OCI-LY3 (cell line): ENCODE measurements at regions not wholly inside any gene's neighbourhood (a gene's known extent, or its start where the extent isn't known, plus 50 kb on each side); places are given as distances from the start of the nearest gene placed in this dataset.

Source experiments
- H2AFZ ChIP-seq: fragments of 200-600, 300-600 bp; shearing (Covaris generic); 2 replicates; pipeline ENCODE4 v1.6.0; 2014; ENCODE audit warnings: antibody characterized with exemption, low read depth, low read length
- H3K27ac ChIP-seq: fragments of 200-600, 300-600 bp; sonication (generic); 2 replicates; pipeline ENCODE4 v1.5.1; 2014; ENCODE audit warnings: mild to moderate bottlenecking, low read length, moderate library complexity, mixed read lengths
- H3K27me3 ChIP-seq: fragments of 200-600, 300-600 bp; sonication (generic); 2 replicates; pipeline ENCODE4 v1.6.1; 2014; ENCODE audit warnings: low read depth, low read length, mixed read lengths
- H3K36me3 ChIP-seq: fragments of 200-600, 300-600 bp; sonication (generic); replicated peaks from 2 replicates; pipeline ENCODE3; 2014; ENCODE audit warnings: low read depth, low read length, mixed read lengths
- H3K4me1 ChIP-seq: fragments of 300-600, 200-600 bp; sonication (generic); 2 replicates; pipeline ENCODE4 v1.6.1; 2014; ENCODE audit warnings: low read length, mixed read lengths
- H3K4me2 ChIP-seq: fragments of 200-600, 300-600 bp; sonication (generic); 2 replicates; pipeline ENCODE4 v1.6.1; 2014; ENCODE audit warnings: low read length, mixed read lengths
- H3K4me3 ChIP-seq: fragments of 300-600, 200-600 bp; sonication (generic); 2 replicates; pipeline ENCODE4 v1.5.1; 2014; ENCODE audit warnings: antibody characterized with exemption, mild to moderate bottlenecking, low read length, moderate library complexity
- H3K79me2 ChIP-seq: fragments of 300-600, 200-600 bp; shearing (Covaris generic); 2 replicates; pipeline ENCODE4 v1.6.1; 2014; ENCODE audit warnings: mild to moderate bottlenecking, low read length, mixed read lengths
- H3K9ac ChIP-seq: fragments of 300-600, 200-600 bp; shearing (Covaris generic); 2 replicates; pipeline ENCODE4 v1.6.0; 2014; ENCODE audit warnings: mild to moderate bottlenecking, low read length, moderate library complexity
- H3K9me3 ChIP-seq: fragments of 200-600, 300-600 bp; shearing (Covaris generic); 2 replicates; pipeline ENCODE4 v1.6.1; 2014; ENCODE audit warnings: low read length, mixed read lengths; ENCODE audit not compliant: insufficient read depth
- H4K20me1 ChIP-seq: fragments of 200-600, 300-600 bp; sonication (generic); 2 replicates; pipeline ENCODE4 v1.6.1; 2016; ENCODE audit warnings: low read length, mixed read lengths; ENCODE audit not compliant: insufficient read depth
- EZH2phosphoT487 ChIP-seq: fragments of 200-600 bp; shearing (Covaris generic); IDR thresholded peaks from 2 replicates; pipeline ENCODE4 v1.6.1; 2018; ENCODE audit warnings: antibody characterized with exemption, mixed run types, low read depth
- TF ChIP-seq, protein P1 (sequence below): fragments of 200-600, 300-600 bp; sonication (generic); IDR thresholded peaks from 2 replicates; pipeline ENCODE4 v1.5.1; 2014; ENCODE audit warnings: antibody characterized with exemption, low read length, low read depth

DNA sequence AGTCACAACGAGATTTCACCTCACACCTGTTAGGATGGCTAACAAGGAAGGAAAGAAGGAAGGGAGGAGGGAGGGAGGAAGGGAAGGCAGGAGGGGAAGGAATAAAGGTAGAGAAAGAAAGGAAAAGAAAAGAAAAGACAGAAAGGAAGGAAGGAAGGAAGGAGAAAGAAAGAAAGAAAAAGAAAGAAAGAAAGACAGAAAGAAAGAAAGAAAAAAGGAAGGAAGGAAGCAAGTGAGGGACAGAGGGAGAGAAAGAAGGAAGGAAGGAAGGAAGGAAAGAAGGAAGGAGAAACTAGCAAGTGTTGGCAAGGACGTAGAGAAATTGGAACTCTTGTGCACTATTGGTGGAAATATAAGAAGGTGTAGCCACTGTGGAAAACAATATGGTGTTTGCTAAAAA is 52.2 kb downstream of the CCDC185 start:
- H3K9ac ChIP-seq, result no peak overlapping the region
- H3K36me3 ChIP-seq, result no peaks in the 10 kb centered on the region
- TF ChIP-seq EZH2phosphoT487, result no peak
- TF ChIP-seq, protein P1, sequence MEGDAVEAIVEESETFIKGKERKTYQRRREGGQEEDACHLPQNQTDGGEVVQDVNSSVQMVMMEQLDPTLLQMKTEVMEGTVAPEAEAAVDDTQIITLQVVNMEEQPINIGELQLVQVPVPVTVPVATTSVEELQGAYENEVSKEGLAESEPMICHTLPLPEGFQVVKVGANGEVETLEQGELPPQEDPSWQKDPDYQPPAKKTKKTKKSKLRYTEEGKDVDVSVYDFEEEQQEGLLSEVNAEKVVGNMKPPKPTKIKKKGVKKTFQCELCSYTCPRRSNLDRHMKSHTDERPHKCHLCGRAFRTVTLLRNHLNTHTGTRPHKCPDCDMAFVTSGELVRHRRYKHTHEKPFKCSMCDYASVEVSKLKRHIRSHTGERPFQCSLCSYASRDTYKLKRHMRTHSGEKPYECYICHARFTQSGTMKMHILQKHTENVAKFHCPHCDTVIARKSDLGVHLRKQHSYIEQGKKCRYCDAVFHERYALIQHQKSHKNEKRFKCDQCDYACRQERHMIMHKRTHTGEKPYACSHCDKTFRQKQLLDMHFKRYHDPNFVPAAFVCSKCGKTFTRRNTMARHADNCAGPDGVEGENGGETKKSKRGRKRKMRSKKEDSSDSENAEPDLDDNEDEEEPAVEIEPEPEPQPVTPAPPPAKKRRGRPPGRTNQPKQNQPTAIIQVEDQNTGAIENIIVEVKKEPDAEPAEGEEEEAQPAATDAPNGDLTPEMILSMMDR, result no peak

DNA sequence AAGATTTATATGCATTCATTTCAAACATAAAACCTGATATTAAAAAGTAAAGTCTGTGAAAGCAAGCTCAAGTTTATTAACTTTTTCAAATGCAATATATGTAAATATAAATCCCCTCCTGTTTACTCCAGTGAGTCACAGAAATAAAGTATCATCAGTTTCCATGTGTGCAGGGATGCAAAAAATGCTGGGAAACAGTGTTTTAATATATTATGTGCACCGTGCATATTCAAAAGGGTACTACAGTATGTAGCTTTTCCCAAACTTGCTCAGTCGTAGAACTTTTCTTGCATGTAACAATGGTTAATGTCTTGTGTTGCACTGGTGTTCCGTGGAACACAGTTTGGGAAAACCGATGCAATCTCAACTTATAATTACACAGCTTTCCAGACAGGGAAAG is 60.7 kb downstream of the CCDC185 start:
- H4K20me1 ChIP-seq, result no peaks in the 10 kb centered on the region
- H3K27me3 ChIP-seq, result 0 out of 2 replicates have a peak, but pooled peaks cover 2% of the 10 kb centered on the region
- no peaks in the 10 kb centered on the region for H3K9me3 ChIP-seq
- H3K4me2 ChIP-seq, result no peak overlapping the region
- H3K27ac ChIP-seq, result no peak overlapping the region
- no peak overlapping the region for H2AFZ ChIP-seq
- TF ChIP-seq EZH2phosphoT487, result no peak
- TF ChIP-seq, protein P1, result no peak
- H3K4me1 ChIP-seq, result no peaks in the 10 kb centered on the region
- no peaks in the 10 kb centered on the region for H3K79me2 ChIP-seq
- H3K36me3 ChIP-seq, result no peaks in the 10 kb centered on the region
- H3K4me3 ChIP-seq, result no peak overlapping the region
- no peak overlapping the region for H3K9ac ChIP-seq

More for the DNA sequence above, 52.2 kb downstream of the CCDC185 start:
- no peaks in the 10 kb centered on the region for H3K27me3 ChIP-seq
- H3K9me3 ChIP-seq, result peaks cover 10% of the 10 kb centered on the region; the same call in 1 of the 2 replicates
- no peak overlapping the region for H3K4me2 ChIP-seq
- H4K20me1 ChIP-seq, result no peaks in the 10 kb centered on the region
- H2AFZ ChIP-seq, result no peak overlapping the region
- H3K79me2 ChIP-seq, result no peaks in the 10 kb centered on the region
- no peak overlapping the region for H3K4me3 ChIP-seq
- no peaks in the 10 kb centered on the region for H3K4me1 ChIP-seq
- H3K27ac ChIP-seq, result no peak overlapping the region

DNA sequence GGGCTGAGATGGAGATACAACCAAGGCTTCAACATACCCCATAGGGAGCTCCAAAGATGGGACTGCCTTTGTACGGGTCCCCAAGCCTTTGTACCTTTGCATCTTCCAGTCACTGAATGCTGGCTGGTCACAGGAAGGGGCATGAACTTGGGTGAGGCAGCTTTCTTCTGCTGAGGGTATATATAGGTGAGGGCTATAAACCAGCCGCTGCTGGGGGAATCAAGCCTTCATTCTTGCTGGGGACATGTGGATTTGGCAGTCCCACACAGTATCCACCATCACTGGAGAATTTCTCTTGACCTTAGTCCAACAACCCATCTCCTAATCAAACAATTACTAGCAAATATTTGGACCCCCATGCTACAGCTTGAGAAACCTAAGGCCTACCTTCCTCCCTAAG is 61.7 kb downstream of the CCDC185 start:
- H3K4me3 ChIP-seq, result no peak overlapping the region
- H2AFZ ChIP-seq, result no peak overlapping the region
- H3K27me3 ChIP-seq, result 0 out of 2 replicates have a peak, but pooled peaks cover 10% of the 10 kb centered on the region
- H3K9ac ChIP-seq, result no peak overlapping the region
- H3K79me2 ChIP-seq, result no peaks in the 10 kb centered on the region
- TF ChIP-seq, protein P1, result no peak
- TF ChIP-seq EZH2phosphoT487, result no peak
- H3K4me2 ChIP-seq, result no peak overlapping the region
- H3K9me3 ChIP-seq, result no peaks in the 10 kb centered on the region
- H3K27ac ChIP-seq, result no peak overlapping the region
- no peaks in the 10 kb centered on the region for H4K20me1 ChIP-seq
- H3K4me1 ChIP-seq, result no peaks in the 10 kb centered on the region
- no peaks in the 10 kb centered on the region for H3K36me3 ChIP-seq

DNA sequence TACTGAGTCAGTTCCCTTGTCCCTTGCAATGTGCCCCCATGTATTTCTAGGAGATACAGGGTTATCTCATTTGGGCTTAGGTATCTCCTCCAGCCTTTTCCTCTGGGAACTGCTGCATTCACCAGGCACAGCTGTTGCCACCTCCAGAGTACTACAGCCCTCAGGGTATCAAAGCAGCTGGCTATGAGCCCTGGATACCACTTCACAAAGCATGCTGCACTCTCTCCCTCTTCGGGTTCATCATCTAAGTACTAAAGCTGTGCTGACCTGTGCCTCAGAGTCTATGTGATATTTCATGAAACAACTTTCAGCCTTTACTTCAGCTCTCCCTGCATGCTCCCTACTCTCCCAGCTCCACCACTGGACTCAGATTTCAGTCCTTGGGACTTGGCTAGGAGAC is 62.3 kb downstream of the CCDC185 start:
- H3K4me1 ChIP-seq, result no peaks in the 10 kb centered on the region
- no peaks in the 10 kb centered on the region for H3K79me2 ChIP-seq
- no peak overlapping the region for H3K4me3 ChIP-seq
- H4K20me1 ChIP-seq, result no peaks in the 10 kb centered on the region
- H3K27me3 ChIP-seq, result 0 out of 2 replicates have a peak, but pooled peaks cover 12% of the 10 kb centered on the region
- no peak overlapping the region for H2AFZ ChIP-seq
- no peaks in the 10 kb centered on the region for H3K9me3 ChIP-seq
- TF ChIP-seq, protein P1, result no peak
- H3K4me2 ChIP-seq, result no peak overlapping the region
- H3K27ac ChIP-seq, result no peak overlapping the region
- no peak overlapping the region for H3K9ac ChIP-seq
- no peaks in the 10 kb centered on the region for H3K36me3 ChIP-seq
